ENCODE measurements at regions not wholly inside any gene's neighbourhood (a gene's known extent, or its start where the extent isn't known, plus 50 kb on each side); places are given as distances from the start of the nearest gene placed in this dataset.

- Histone ChIP-seq H3K27me3 (ENCODE audit: control insufficient read depth in 1 of 2, insufficient read depth in 2 of 2, low read length in 2 of 2) (peaks cover 0 to 3% of the 10 kb centered on the region in 2 experiments), H3K27ac (ENCODE audit: low read depth in 1 of 2, low read length in 2 of 2) (no peak overlapping the region), H3K4me3 (ENCODE audit: low read length) (no peak overlapping the region), H3K9me3 (ENCODE audit: control insufficient read depth in 1 of 2, insufficient read depth in 1 of 2, low read length in 2 of 2) (peaks cover 16 to 32% of the 10 kb centered on the region in 2 experiments), H3K4me1 (ENCODE audit: insufficient read depth, low read length) (no peaks in the 10 kb centered on the region), H3K36me3 (ENCODE audit: insufficient read depth, low read length) (no peaks in the 10 kb centered on the region)
- H3K4me1 Mint-ChIP-seq (ENCODE audit: low read depth) = no peaks in the 10 kb centered on the region
- H3K27ac Mint-ChIP-seq = no peak overlapping the region
- H3K9me3 Mint-ChIP-seq = peaks cover 8% of the 10 kb centered on the region
- no peaks in the 10 kb centered on the region for H3K36me3 Mint-ChIP-seq (ENCODE audit: low read depth)
- DNase-seq (no peak), ATAC-seq (ENCODE audit: poor library complexity) (no peak)
- intact Hi-C loops (cut with DNase I, micrococcal nuclease) = no loop called here
- POLR2A ChIA-PET = no interaction called here
- CTCF ChIA-PET = no interaction called here
- no peaks in the 10 kb centered on the region for H3K27me3 Mint-ChIP-seq
- no peak for TF ChIP-seq CTCF (IDR thresholded peaks at IDR 0.05)
- no peak overlapping the region for H3K4me3 Mint-ChIP-seq
Observed at GRCh38 chr7:98551611-98552273, 65.3 kb upstream of the NPTX2 start.

GRCh38 chr7:98548971-98549370, 68.1 kb upstream of the NPTX2 start:
- H3K4me1 Mint-ChIP-seq (ENCODE audit: low read depth) = no peaks in the 10 kb centered on the region
- H3K9me3 Mint-ChIP-seq = peaks cover 8% of the 10 kb centered on the region
- Histone ChIP-seq H3K4me3 (ENCODE audit: low read length) (no peak overlapping the region), H3K4me1 (ENCODE audit: insufficient read depth, low read length) (no peaks in the 10 kb centered on the region), H3K36me3 (ENCODE audit: insufficient read depth, low read length) (no peaks in the 10 kb centered on the region), H3K27me3 (ENCODE audit: control insufficient read depth in 1 of 2, insufficient read depth in 2 of 2, low read length in 2 of 2) (peaks cover 0 to 3% of the 10 kb centered on the region in 2 experiments), H3K9me3 (ENCODE audit: control insufficient read depth in 1 of 2, insufficient read depth in 1 of 2, low read length in 2 of 2) (peaks cover 16 to 21% of the 10 kb centered on the region in 2 experiments), H3K27ac (ENCODE audit: low read depth in 1 of 2, low read length in 2 of 2) (no peak overlapping the region)
- intact Hi-C loops (cut with DNase I, micrococcal nuclease) = no loop called here
- POLR2A ChIA-PET = no interaction called here
- CTCF ChIA-PET = no interaction called here
- no peak for ATAC-seq (ENCODE audit: poor library complexity)
- H3K36me3 Mint-ChIP-seq (ENCODE audit: low read depth) = no peaks in the 10 kb centered on the region
- H3K4me3 Mint-ChIP-seq = no peak overlapping the region
- TF ChIP-seq CTCF (IDR thresholded peaks at IDR 0.05) = no peak
- no peak for DNase-seq
- no peak overlapping the region for H3K27ac Mint-ChIP-seq
- H3K27me3 Mint-ChIP-seq = no peaks in the 10 kb centered on the region

- no peaks in the 10 kb centered on the region for H3K27me3 Mint-ChIP-seq
- Histone ChIP-seq H3K4me3 (ENCODE audit: low read length) (no peak overlapping the region), H3K9me3 (ENCODE audit: control insufficient read depth in 1 of 2, insufficient read depth in 1 of 2, low read length in 2 of 2) (peaks cover 10 to 21% of the 10 kb centered on the region in 2 experiments), H3K27ac (ENCODE audit: low read depth in 1 of 2, low read length in 2 of 2) (no peak overlapping the region), H3K4me1 (ENCODE audit: insufficient read depth, low read length) (no peaks in the 10 kb centered on the region), H3K36me3 (ENCODE audit: insufficient read depth, low read length) (no peaks in the 10 kb centered on the region), H3K27me3 (ENCODE audit: control insufficient read depth in 1 of 2, insufficient read depth in 2 of 2, low read length in 2 of 2) (peaks cover 0 to 3% of the 10 kb centered on the region in 2 experiments)
- DNase-seq (no peak), ATAC-seq (ENCODE audit: poor library complexity) (no peak)
- no peaks in the 10 kb centered on the region for H3K36me3 Mint-ChIP-seq (ENCODE audit: low read depth)
- no peak overlapping the region for H3K27ac Mint-ChIP-seq
- no peaks in the 10 kb centered on the region for H3K4me1 Mint-ChIP-seq (ENCODE audit: low read depth)
- ChIA-PET POLR2A (no interaction called here), CTCF (no interaction called here)
- peaks cover 8% of the 10 kb centered on the region for H3K9me3 Mint-ChIP-seq
- TF ChIP-seq CTCF (IDR thresholded peaks at IDR 0.05) = no peak
- intact Hi-C loops (cut with DNase I, micrococcal nuclease) = no loop called here
- no peak overlapping the region for H3K4me3 Mint-ChIP-seq
Observed at GRCh38 chr7:98548370-98548769, 68.7 kb upstream of the NPTX2 start.
